ENCODE measurements at regions not wholly inside any gene's neighbourhood (a gene's known extent, or its start where the extent isn't known, plus 50 kb on each side); places are given as distances from the start of the nearest gene placed in this dataset.

DNA sequence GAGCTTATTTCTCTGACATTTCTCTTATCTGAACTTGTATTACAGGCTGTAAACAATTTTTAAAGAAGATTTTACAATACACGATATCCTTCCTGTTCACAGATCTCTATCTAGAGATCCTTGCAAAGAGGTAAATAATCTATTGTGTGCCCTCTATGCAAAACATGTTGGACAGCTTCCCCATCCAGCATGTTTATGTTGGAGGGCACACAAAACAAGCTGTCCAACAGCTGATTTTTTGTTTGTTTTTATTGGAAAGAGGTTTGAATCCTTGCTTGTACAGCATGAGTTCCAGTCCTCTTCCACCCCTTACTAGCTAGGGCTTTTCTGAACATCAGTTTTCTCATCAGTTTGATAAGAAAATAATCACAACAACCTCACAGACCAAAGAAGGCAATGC, 62.3 kb upstream of the SYNDIG1 start:
- TF ChIP-seq, protein P1, sequence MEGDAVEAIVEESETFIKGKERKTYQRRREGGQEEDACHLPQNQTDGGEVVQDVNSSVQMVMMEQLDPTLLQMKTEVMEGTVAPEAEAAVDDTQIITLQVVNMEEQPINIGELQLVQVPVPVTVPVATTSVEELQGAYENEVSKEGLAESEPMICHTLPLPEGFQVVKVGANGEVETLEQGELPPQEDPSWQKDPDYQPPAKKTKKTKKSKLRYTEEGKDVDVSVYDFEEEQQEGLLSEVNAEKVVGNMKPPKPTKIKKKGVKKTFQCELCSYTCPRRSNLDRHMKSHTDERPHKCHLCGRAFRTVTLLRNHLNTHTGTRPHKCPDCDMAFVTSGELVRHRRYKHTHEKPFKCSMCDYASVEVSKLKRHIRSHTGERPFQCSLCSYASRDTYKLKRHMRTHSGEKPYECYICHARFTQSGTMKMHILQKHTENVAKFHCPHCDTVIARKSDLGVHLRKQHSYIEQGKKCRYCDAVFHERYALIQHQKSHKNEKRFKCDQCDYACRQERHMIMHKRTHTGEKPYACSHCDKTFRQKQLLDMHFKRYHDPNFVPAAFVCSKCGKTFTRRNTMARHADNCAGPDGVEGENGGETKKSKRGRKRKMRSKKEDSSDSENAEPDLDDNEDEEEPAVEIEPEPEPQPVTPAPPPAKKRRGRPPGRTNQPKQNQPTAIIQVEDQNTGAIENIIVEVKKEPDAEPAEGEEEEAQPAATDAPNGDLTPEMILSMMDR (IDR thresholded peaks at IDR 0.05), result no peak
- TF ChIP-seq POLR2A (IDR thresholded peaks at IDR 0.05), result no peak

All from heart left ventricle (tissue), 13 donors.